Astrocyte (in vitro differentiated cells and primary cell): ENCODE measurements at regions not wholly inside any gene's neighbourhood (a gene's known extent, or its start where the extent isn't known, plus 50 kb on each side); places are given as distances from the start of the nearest gene placed in this dataset.
A peak's percentile ranks its signal among the peaks of the same experiment; 100 is the strongest.

Source experiments
- DNase-seq: peaks from one replicate; pipeline ENCODE4 v3.0.0-alpha.2; 2010; ENCODE audit warnings: low read depth
- FAIRE-seq: peaks from 2 replicates; lab custom pipeline; 2011; peaks lifted over from hg19 to GRCh38; lab: Jason Lieb, UNC
- H2AFZ ChIP-seq: 2 replicates; pipeline ENCODE4 v1.6.0; 2012; ENCODE audit warnings: low read depth, low read length, inconsistent platforms
- H3K27ac ChIP-seq: 2 replicates; pipeline ENCODE4 v1.5.1; 2011; ENCODE audit warnings: low read depth, low read length, inconsistent platforms
- H3K27me3 ChIP-seq: 2 replicates; pipeline ENCODE4 v1.6.0; 2011; ENCODE audit warnings: low read length, inconsistent platforms; ENCODE audit not compliant: insufficient read depth
- H3K36me3 ChIP-seq: 2 replicates; pipeline ENCODE4 v1.5.1; 2011; ENCODE audit warnings: low read length, inconsistent platforms; ENCODE audit not compliant: insufficient read depth
- H3K4me1 ChIP-seq: 2 replicates; pipeline ENCODE4 v1.5.1; 2011; ENCODE audit warnings: low read length, inconsistent platforms; ENCODE audit not compliant: insufficient read depth
- H3K4me2 ChIP-seq: 2 replicates; pipeline ENCODE4 v1.6.0; 2012; ENCODE audit warnings: low read length, inconsistent platforms
- H3K4me3 ChIP-seq: 2 replicates; pipeline ENCODE4 v1.5.1; 2011; ENCODE audit warnings: low read depth, mild to moderate bottlenecking, low read length, inconsistent platforms; ENCODE audit not compliant: insufficient read depth
- H3K79me2 ChIP-seq: 2 replicates; pipeline ENCODE4 v1.6.0; 2012; ENCODE audit warnings: mild to moderate bottlenecking, low read length, inconsistent platforms; ENCODE audit not compliant: insufficient read depth
- H3K9ac ChIP-seq: 2 replicates; pipeline ENCODE4 v1.6.0; 2012; ENCODE audit warnings: mild to moderate bottlenecking, low read length, inconsistent platforms
- H3K9me3 ChIP-seq: 2 replicates; pipeline ENCODE4 v1.5.1; 2012; ENCODE audit warnings: low read depth, mild to moderate bottlenecking, low read length, inconsistent platforms; ENCODE audit not compliant: insufficient read depth
- H4K20me1 ChIP-seq: 2 replicates; pipeline ENCODE4 v1.6.0; 2012; ENCODE audit warnings: low read length, inconsistent platforms; ENCODE audit not compliant: insufficient read depth
- H3K27ac Mint-ChIP-seq: one replicate; pipeline ENCODE4 v1.8.0; 2021; ENCODE audit warnings: mild to moderate bottlenecking, mixed read lengths; ENCODE audit not compliant: unreplicated experiment
- H3K27me3 Mint-ChIP-seq: one replicate; pipeline ENCODE4 v1.8.0; 2021; ENCODE audit warnings: low read depth, mixed read lengths; ENCODE audit not compliant: unreplicated experiment
- H3K36me3 Mint-ChIP-seq: one replicate; pipeline ENCODE4 v1.8.0; 2021; ENCODE audit warnings: low read depth, mixed read lengths; ENCODE audit not compliant: unreplicated experiment
- H3K4me1 Mint-ChIP-seq: one replicate; pipeline ENCODE4 v1.8.0; 2021; ENCODE audit warnings: low read depth, mixed read lengths; ENCODE audit not compliant: unreplicated experiment
- H3K4me3 Mint-ChIP-seq: one replicate; pipeline ENCODE4 v1.8.0; 2021; ENCODE audit warnings: mild to moderate bottlenecking, moderate library complexity, mixed read lengths; ENCODE audit not compliant: unreplicated experiment
- H3K9me3 Mint-ChIP-seq: one replicate; pipeline ENCODE4 v1.8.0; 2021; ENCODE audit warnings: mild to moderate bottlenecking, mixed read lengths; ENCODE audit not compliant: unreplicated experiment
- EZH2 ChIP-seq: IDR thresholded peaks from 2 replicates; pipeline ENCODE4 v1.6.1; 2012; ENCODE audit warnings: mild to moderate bottlenecking, low read length, inconsistent platforms; ENCODE audit not compliant: insufficient read depth
- TF ChIP-seq, protein P1 (sequence below): IDR thresholded peaks from 2 replicates; pipeline ENCODE4 v1.5.1; 2011; ENCODE audit warnings: low read depth, mild to moderate bottlenecking, inconsistent platforms, low read length, moderate library complexity; ENCODE audit not compliant: insufficient read depth

DNA sequence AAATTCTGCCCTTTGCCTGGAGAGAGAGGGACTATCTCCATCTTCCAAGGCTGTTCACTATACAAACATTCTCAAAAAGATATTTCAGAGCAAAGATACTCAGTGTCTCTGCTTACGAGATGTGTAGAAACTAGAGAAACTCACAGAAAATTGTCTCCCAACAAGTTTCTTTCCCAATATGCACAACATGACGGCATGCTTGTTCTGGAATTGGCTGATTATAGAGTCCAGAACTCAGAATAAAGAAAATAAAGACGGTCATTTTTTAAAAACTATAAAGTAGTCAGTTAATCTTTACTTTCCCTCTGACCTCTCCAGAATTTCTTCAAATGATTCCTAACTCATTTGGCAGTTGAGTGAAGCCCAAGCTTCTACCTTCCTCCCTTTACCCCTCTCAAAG lies 285.5 kb upstream of the KLF3 start:
- Mint-ChIP-seq H3K9me3 (no peaks in the 10 kb centered on the region), H3K36me3 (no peaks in the 10 kb centered on the region), H3K4me1 (peaks cover 3% of the 10 kb centered on the region), H3K27ac (no peak overlapping the region), H3K27me3 (no peaks in the 10 kb centered on the region), H3K4me3 (no peak overlapping the region)
- Histone ChIP-seq H3K27ac (no peak overlapping the region), H3K4me2 (no peak overlapping the region), H3K9ac (no peak overlapping the region), H2AFZ (no peak overlapping the region), H3K4me1 (peaks cover 10% of the 10 kb centered on the region), H3K9me3 (no peaks in the 10 kb centered on the region), H3K27me3 (no peaks in the 10 kb centered on the region), H3K4me3 (no peak overlapping the region), H3K79me2 (no peaks in the 10 kb centered on the region), H4K20me1 (no peaks in the 10 kb centered on the region), H3K36me3 (no peaks in the 10 kb centered on the region)
- TF ChIP-seq, protein P1, sequence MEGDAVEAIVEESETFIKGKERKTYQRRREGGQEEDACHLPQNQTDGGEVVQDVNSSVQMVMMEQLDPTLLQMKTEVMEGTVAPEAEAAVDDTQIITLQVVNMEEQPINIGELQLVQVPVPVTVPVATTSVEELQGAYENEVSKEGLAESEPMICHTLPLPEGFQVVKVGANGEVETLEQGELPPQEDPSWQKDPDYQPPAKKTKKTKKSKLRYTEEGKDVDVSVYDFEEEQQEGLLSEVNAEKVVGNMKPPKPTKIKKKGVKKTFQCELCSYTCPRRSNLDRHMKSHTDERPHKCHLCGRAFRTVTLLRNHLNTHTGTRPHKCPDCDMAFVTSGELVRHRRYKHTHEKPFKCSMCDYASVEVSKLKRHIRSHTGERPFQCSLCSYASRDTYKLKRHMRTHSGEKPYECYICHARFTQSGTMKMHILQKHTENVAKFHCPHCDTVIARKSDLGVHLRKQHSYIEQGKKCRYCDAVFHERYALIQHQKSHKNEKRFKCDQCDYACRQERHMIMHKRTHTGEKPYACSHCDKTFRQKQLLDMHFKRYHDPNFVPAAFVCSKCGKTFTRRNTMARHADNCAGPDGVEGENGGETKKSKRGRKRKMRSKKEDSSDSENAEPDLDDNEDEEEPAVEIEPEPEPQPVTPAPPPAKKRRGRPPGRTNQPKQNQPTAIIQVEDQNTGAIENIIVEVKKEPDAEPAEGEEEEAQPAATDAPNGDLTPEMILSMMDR, result no peak
- no peak for TF ChIP-seq EZH2
- no peak for FAIRE-seq
- no peak for DNase-seq

DNA sequence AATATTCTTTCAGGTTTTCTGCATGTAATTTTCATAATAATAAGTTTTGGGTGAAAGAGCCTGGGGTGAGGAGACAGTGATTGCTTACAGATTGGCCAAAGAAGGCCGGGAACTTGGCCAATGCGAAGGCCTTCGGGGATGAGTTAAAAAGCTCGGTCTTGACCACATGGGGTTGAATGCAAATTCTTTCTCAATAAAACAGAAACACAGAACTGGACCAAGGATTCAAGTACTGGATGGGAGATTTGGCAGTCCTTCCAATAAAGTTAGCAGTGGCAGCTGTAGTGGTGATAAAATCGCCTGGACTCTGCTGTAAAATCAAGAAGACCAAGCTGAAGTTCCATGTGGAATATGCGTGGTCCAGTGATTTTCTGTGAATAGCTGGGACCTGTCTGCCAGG lies 282.2 kb upstream of the KLF3 start:
- Histone ChIP-seq H2AFZ (no peak overlapping the region), H3K27me3 (no peaks in the 10 kb centered on the region), H3K4me1 (no peaks in the 10 kb centered on the region), H3K79me2 (no peaks in the 10 kb centered on the region), H3K4me3 (no peak overlapping the region), H3K36me3 (no peaks in the 10 kb centered on the region), H3K9me3 (no peaks in the 10 kb centered on the region), H3K9ac (no peak overlapping the region), H4K20me1 (no peaks in the 10 kb centered on the region), H3K27ac (no peak overlapping the region), H3K4me2 (no peak overlapping the region)
- peak; percentile 33 for DNase-seq
- Mint-ChIP-seq H3K27me3 (peaks cover 1% of the 10 kb centered on the region), H3K36me3 (no peaks in the 10 kb centered on the region), H3K4me3 (no peak overlapping the region), H3K27ac (no peak overlapping the region), H3K9me3 (no peaks in the 10 kb centered on the region), H3K4me1 (peaks cover 3% of the 10 kb centered on the region)
- TF ChIP-seq, protein P1, result no peak
- no peak for TF ChIP-seq EZH2
- FAIRE-seq, result no peak

DNA sequence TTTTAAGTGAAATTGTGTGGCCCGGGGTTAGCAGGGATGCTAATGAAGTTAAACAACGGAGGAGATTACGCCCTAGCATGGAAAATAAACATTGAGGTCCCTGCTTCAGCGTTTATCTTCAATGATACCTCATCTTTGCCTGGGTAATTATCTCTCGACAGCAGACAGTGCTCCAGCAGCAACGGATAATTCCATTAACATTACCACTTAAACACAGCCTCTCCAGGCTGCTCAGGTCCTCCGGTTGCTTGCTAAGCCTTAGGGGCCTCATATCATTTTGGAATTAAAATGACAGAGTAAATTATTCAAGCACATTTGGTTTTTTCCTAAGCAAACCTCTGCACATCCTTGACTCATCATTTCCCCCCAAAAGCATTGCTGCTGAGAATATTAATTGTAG lies 281.5 kb upstream of the KLF3 start:
- Histone ChIP-seq H3K79me2 (no peaks in the 10 kb centered on the region), H3K27ac (no peak overlapping the region), H3K36me3 (no peaks in the 10 kb centered on the region), H3K9me3 (no peaks in the 10 kb centered on the region), H3K27me3 (no peaks in the 10 kb centered on the region), H3K4me3 (no peak overlapping the region), H3K4me1 (no peaks in the 10 kb centered on the region), H2AFZ (no peak overlapping the region), H4K20me1 (no peaks in the 10 kb centered on the region), H3K9ac (no peak overlapping the region), H3K4me2 (no peak overlapping the region)
- no peak for DNase-seq
- FAIRE-seq, result no peak
- H3K27ac Mint-ChIP-seq, result no peak overlapping the region
- no peaks in the 10 kb centered on the region for H3K9me3 Mint-ChIP-seq
- no peaks in the 10 kb centered on the region for H3K4me1 Mint-ChIP-seq
- no peaks in the 10 kb centered on the region for H3K36me3 Mint-ChIP-seq
- TF ChIP-seq EZH2, result no peak
- TF ChIP-seq, protein P1, result no peak
- H3K27me3 Mint-ChIP-seq, result peaks cover 1% of the 10 kb centered on the region
- H3K4me3 Mint-ChIP-seq, result no peak overlapping the region
